GM18519 (cell line): ENCODE measurements at regions not wholly inside any gene's neighbourhood (a gene's known extent, or its start where the extent isn't known, plus 50 kb on each side); places are given as distances from the start of the nearest gene placed in this dataset.
"Not testable (repeated sequence)": the region's sequence is repeated elsewhere in the genome, so short reads cannot be mapped to it uniquely, and the experiment has no call there.

Source experiments
- ATAC-seq: cut with Tn5 transposase; IDR thresholded peaks from one replicate; pipeline ENCODE4 v1.9.1; 2021; ENCODE audit warnings: mild to moderate bottlenecking, moderate library complexity; ENCODE audit not compliant: unreplicated experiment, low FRiP score

DNA sequence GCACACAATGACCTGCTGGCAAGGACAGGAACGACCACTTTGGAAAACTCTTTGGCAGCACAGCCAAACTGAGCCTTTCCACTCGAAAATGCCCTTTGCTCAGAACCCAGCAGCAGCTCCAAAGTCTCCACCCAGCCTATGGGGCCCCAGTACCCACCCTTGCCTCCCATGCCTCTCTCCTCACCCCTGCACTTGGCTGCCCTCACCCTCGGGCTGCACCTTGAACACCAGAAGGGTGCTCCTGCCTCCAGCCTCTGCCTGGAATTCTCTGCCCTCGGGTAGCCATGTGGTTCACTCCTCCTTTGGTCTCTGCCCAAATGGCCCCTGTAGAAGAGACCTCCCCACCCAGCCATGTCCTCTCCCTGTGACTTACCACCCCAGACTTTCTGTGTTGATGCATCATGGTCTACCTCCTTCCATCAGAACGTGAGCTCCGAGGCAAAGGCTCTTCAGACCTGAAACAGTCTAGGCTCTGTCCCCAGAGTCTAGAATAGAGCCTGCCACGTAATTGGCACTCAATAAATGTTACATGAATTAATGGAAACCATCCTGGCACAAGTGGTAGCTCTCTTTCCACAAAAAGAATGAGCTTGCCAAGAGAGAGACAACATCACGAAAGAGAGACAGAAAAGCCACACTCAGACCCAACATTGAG, 68.5 kb upstream of the METTL9 start:
- not testable (repeated sequence) for ATAC-seq

- not testable (repeated sequence) for ATAC-seq
Observed at GRCh38 chr16:21532996-21533395, 66.4 kb upstream of the METTL9 start.

GRCh38 chr16:21533474-21533873, 65.9 kb upstream of the METTL9 start:
- ATAC-seq: not testable (repeated sequence)

DNA sequence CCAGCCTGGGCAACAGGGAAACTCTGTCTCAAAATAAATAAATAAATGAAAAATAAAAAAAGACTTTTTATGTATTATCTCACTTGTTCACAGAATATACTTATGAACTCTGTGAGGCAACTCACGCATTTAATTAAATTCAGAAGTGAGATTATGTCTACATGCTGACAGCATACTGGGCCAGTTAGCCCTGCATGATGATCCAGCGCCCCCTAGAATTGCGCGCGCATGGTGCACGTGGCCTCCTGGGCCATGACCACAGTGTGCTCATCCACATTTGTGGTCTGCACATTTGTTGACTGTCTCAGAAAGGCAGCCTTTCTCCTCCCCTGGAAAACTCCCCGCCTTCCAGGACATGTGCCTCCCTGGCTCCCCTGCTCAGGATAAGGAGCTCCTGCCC, 64.8 kb upstream of the METTL9 start:
- ATAC-seq: not testable (repeated sequence)

DNA sequence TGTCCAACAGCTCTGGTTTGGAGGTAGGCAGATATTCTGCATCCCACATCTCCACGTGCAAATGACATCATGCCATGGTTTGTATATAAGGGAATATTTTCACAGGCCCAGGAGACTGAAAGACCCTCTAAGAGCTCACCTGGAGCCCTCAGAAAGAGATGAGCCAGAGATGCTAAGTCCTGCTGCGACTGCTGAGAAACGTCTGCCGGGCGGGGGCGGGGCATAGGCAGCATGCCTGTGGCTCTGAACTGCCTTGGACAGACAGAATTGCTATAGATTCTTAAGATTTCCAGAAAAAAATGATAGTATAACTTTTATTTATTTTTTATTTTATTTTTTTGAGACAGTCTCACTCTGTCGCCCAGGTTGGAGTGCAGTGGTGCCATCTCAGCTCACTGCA, 64.2 kb upstream of the METTL9 start:
- ATAC-seq: not testable (repeated sequence)

DNA sequence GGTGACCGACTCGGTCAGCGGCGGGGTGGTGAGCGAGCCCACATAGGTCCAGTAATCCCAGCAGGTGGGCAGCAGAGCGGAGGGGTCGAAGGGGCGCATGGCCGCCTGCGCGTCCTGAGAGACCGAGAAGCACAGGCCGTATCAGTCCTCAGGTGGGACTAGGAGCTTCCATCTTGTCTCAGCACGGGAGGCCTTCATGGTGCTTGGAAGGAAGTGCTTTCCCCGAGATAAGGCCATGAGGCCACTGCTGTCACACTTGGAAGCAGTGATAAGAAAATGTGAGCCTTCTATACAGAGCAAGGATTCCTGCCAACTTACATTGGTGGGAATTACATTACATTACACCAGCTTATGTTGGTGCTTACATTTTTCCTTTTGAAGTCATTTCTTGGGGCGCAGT, 62.6 kb upstream of the METTL9 start:
- ATAC-seq: not testable (repeated sequence)

GRCh38 chr16:21537598-21537997, 61.8 kb upstream of the METTL9 start:
- not testable (repeated sequence) for ATAC-seq

DNA sequence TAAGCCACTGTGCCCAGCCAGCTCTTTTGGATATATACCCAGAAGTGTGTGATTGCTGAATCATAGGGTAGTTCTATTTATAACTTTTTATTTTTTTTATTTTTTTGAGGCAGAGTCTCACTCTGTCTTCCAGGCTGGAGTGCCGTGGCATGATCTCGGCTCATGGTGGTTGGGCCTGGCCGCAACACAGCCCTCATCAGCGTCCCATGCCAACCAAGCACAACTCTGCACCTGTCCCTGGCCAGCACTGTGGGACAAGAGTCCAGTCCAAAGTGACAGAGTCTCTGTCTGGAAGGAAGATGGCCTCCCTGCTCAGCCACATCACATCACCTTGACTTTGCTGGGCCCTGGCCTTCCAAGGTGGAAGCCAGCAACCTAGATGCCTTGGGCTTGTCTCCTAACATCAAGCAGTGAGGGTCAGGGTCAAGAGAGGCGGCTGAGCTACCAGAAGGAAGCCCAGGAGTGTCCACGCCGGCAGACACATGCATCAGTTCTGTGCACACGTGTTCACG, 60.2 kb upstream of the METTL9 start:
- ATAC-seq: not testable (repeated sequence)

DNA sequence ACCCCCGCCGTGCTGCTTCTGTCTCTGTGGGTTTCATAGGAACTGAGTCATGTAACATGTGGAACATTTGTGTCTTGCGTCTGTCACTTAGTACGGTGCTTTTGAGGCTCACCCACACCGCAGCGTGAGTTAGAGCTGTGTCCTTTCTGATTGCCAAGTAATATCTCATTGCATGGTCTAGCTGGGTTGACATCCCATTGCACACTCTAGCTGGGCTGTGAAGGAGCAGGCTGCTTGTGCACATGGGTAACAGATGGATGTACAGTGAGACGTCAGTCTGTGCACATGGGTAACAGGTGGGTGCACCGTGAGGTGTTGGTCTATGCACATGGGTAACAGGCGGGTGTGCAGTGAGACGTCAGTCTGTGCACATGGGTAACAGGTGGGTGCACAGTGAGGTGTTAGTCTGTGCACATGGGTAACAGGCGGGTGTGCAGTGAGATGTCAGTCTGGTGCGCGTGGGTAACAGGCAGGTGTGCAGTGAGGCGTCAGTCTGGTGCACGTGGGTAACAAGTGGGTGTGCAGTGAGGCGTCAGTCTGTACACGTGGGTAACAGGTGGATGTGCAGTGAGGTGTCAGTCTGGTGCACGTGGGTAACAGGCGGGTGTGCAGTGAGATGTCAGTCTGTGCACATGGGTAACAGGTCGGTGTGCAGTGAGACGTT, 58.5 kb upstream of the METTL9 start:
- ATAC-seq: peak; percentile 47

DNA sequence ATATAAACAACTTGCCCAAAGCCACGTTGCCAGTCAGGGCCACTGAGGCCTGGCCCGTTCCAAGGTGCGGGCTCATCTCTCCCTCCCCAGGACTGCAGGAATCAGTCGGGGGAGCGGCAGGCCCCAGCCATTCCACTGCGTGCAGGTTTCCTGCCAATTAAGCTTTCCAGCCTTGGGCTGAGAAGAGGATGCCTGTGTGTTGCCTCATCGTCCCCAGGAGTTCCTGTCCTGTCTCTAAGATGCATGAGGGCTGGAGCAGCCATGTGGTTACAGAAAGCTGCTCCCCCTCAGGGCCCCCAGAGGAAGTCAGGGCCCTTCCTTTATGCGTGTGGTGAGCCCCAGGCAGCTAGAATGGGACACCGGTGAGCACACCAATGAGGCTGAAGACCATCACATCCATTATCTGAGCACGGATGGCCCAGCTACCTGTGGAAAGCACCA, 57.7 kb upstream of the METTL9 start:
- not testable (repeated sequence) for ATAC-seq

DNA sequence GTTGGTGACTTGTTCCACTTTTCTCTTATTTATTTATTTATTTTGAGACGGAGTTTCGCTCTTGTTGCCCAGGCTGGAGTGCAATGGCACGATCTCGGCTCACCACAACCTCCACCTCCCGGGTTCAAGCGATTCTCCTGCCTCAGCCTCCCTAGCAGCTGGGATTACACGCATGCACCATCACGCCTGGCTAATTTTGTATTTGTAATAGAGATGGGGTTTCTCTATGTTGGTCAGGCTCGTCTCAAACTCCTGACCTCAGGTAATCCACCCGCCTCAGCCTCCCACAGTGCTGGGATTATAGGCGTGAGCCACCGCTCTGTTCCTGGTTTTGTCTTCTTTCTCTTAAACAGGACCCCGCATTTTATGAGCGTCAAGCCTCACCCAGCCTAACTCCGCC, 57.3 kb upstream of the METTL9 start:
- not testable (repeated sequence) for ATAC-seq

GRCh38 chr16:21542491-21543124, 56.8 kb upstream of the METTL9 start:
- not testable (repeated sequence) for ATAC-seq

DNA sequence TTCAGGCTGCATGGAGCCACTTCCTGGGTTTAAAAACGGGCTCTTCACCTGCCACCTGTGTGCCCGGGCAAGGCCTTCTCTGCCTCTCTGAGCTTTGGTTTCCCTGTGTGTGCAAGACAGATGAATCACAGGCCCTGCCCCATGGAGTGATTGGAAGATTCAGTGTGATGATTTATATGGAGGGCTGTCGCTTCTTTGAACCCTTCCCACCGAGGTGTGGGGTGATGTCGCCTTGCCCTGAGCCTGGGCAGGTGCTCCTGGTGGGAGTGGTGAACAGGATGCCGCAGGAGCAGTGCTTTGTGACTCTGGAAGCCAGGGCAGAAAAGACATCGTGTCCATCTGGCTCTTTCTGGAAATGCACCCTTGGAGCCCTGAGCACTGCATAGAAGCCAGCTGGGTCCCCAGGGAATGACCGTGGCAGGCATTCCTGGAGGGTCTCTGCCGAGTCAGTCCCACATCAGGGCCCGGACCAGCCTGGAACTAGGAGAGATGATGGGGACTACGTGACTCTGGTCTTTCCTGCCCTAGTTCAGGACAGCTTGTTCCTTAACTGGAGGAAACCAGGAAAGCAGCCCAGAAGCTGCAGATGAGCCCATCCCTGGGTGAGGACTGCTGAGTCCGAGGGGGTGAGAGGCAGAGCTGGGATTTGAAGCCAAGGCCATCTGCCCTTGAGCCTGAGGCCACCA, 56.1 kb upstream of the METTL9 start:
- ATAC-seq: not testable (repeated sequence)

GRCh38 chr16:21545664-21546326, 53.6 kb upstream of the METTL9 start:
- ATAC-seq: not testable (repeated sequence)

DNA sequence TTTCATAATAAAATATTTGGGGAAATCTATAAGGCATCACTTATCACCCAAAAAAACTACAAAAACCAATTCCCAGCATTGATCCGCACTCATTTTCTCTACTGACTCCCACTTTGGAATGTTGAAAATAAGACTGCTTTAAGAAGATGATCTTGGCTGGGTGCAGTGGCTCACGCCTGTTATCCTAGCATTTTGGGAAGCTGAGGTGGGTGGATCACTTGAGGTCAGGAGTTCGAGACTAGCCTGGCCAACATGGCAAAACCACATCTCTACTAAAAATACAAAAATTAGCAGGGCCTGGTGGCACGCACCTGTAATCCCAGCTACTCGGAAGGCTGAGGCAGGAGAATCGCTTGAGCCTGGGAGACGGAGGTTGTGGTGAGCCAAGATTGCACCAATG, 50.0 kb upstream of the METTL9 start:
- ATAC-seq: not testable (repeated sequence)
